Suprapubic skin (tissue), 3 donors: ENCODE measurements at regions not wholly inside any gene's neighbourhood (a gene's known extent, or its start where the extent isn't known, plus 50 kb on each side); places are given as distances from the start of the nearest gene placed in this dataset.

ENCODE experiments used
- POLR2A ChIP-seq, 2 donors: fragments of 450-650 bp; IDR thresholded peaks; one replicate each; pipeline ENCODE4 v1.6.1; 2017; ENCODE audit warnings: antibody characterized with exemption in 2 of 2, mild to moderate bottlenecking in 2 of 2, moderate library complexity in 2 of 2
- TF ChIP-seq, protein P1 (sequence below), 2 donors: fragments of 200-600 bp in 1 of 2; fragments of 450-650 bp in 1 of 2; sonication (generic) in 1 of 2; IDR thresholded peaks; one replicate each; pipeline ENCODE4 v1.5.1; 2016 to 2019; ENCODE audit warnings: antibody characterized with exemption in 2 of 2, mild to moderate bottlenecking in 1 of 2, moderate library complexity in 1 of 2

DNA sequence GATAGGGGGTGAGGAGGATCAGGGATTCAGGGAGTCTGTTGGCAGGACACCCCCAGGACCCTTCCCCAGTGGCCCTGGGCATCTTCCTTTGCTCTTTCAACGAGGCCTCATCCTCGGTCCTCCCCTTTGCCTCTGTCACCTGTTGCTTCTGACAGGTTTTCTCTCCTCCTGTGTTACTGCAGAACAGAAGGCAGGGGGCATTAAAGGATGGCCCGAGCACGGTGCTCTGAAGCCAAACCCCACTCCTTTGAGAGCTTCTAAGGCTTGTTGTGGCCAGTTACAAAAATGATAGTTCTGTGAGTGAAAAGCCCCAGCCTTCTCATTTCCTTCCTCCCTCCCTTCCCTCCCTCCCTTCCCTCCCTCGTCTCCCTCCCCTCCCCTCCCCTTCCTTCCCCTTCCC lies 82.5 kb downstream of the THNSL2 start:
- TF ChIP-seq POLR2A (IDR thresholded peaks at IDR 0.05) = no peak
- TF ChIP-seq, protein P1, sequence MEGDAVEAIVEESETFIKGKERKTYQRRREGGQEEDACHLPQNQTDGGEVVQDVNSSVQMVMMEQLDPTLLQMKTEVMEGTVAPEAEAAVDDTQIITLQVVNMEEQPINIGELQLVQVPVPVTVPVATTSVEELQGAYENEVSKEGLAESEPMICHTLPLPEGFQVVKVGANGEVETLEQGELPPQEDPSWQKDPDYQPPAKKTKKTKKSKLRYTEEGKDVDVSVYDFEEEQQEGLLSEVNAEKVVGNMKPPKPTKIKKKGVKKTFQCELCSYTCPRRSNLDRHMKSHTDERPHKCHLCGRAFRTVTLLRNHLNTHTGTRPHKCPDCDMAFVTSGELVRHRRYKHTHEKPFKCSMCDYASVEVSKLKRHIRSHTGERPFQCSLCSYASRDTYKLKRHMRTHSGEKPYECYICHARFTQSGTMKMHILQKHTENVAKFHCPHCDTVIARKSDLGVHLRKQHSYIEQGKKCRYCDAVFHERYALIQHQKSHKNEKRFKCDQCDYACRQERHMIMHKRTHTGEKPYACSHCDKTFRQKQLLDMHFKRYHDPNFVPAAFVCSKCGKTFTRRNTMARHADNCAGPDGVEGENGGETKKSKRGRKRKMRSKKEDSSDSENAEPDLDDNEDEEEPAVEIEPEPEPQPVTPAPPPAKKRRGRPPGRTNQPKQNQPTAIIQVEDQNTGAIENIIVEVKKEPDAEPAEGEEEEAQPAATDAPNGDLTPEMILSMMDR (IDR thresholded peaks at IDR 0.05) = no peak
